Activated T-helper 2 cell treated with anti-CD3 and anti-CD28 coated beads, Interferon-gamma antibody, Interleukin-2, Interleukin-4, amounts not matched to agents 10 μg/mL and 5 μg/mL and 100 μg/mL, durations not matched to agents 14 hours and 24 hours and 36 hours (primary cell): ENCODE measurements at regions not wholly inside any gene's neighbourhood (a gene's known extent, or its start where the extent isn't known, plus 50 kb on each side); places are given as distances from the start of the nearest gene placed in this dataset.
"Not testable (repeated sequence)": the region's sequence is repeated elsewhere in the genome, so short reads cannot be mapped to it uniquely, and the experiment has no call there.

ENCODE experiments used
- DNase-seq: peaks from one replicate; pipeline ENCODE4 v3.0.0; 2021; ENCODE audit warnings: low spot score
- H3K27ac Mint-ChIP-seq: one replicate; pipeline ENCODE4 v1.8.0; 2021; ENCODE audit warnings: mixed read lengths
- H3K27me3 Mint-ChIP-seq: one replicate; pipeline ENCODE4 v1.8.0; 2021; ENCODE audit warnings: low read depth, mixed read lengths
- H3K36me3 Mint-ChIP-seq: one replicate; pipeline ENCODE4 v1.8.0; 2021; ENCODE audit warnings: low read depth, mixed read lengths
- H3K4me1 Mint-ChIP-seq: one replicate; pipeline ENCODE4 v1.8.0; 2021; ENCODE audit warnings: low read depth, mixed read lengths
- H3K4me3 Mint-ChIP-seq: one replicate; pipeline ENCODE4 v1.8.0; 2021; ENCODE audit warnings: low read depth, mild to moderate bottlenecking, moderate library complexity, mixed read lengths
- H3K9me3 Mint-ChIP-seq: one replicate; pipeline ENCODE4 v1.8.0; 2021; ENCODE audit warnings: mixed read lengths
- intact Hi-C: fragments of 100-400 bp; cut with micrococcal nuclease; formaldehyde crosslinking; loops from one replicate; pipeline ENCODE4 v1.15.1; 2023

GRCh38 chr3:82561784-82562183 is 800.3 kb upstream of the GBE1 start:
- Mint-ChIP-seq H3K9me3 (peaks cover 8% of the 10 kb centered on the region), H3K4me3 (no peak overlapping the region), H3K27me3 (no peaks in the 10 kb centered on the region), H3K36me3 (no peaks in the 10 kb centered on the region), H3K4me1 (no peaks in the 10 kb centered on the region), H3K27ac (no peak overlapping the region)
- intact Hi-C loops, result no loop called here
- DNase-seq, result no peak

GRCh38 chr3:82558081-82558480 is 796.6 kb upstream of the GBE1 start:
- DNase-seq, result no peak
- Mint-ChIP-seq H3K4me3 (no peak overlapping the region), H3K27me3 (no peaks in the 10 kb centered on the region), H3K36me3 (no peaks in the 10 kb centered on the region), H3K9me3 (peaks cover 4% of the 10 kb centered on the region), H3K4me1 (no peaks in the 10 kb centered on the region), H3K27ac (no peak overlapping the region)
- intact Hi-C loops, result no loop called here

- H3K9me3 Mint-ChIP-seq, result peaks cover 13% of the 10 kb centered on the region
- intact Hi-C loops, result no loop called here
- no peaks in the 10 kb centered on the region for H3K36me3 Mint-ChIP-seq
- no peak overlapping the region for H3K27ac Mint-ChIP-seq
- DNase-seq, result no peak
- no peaks in the 10 kb centered on the region for H3K27me3 Mint-ChIP-seq
- H3K4me3 Mint-ChIP-seq, result no peak overlapping the region
- H3K4me1 Mint-ChIP-seq, result no peaks in the 10 kb centered on the region
Measured at GRCh38 chr3:82556113-82556512, 794.7 kb upstream of the GBE1 start.

GRCh38 chr3:82542556-82542955 is 781.1 kb upstream of the GBE1 start:
- H3K36me3 Mint-ChIP-seq, intact Hi-C loops, H3K27me3 Mint-ChIP-seq, H3K4me1 Mint-ChIP-seq, H3K4me3 Mint-ChIP-seq, H3K27ac Mint-ChIP-seq, DNase-seq, H3K9me3 Mint-ChIP-seq: not testable (repeated sequence)

GRCh38 chr3:82521657-82522056 is 760.2 kb upstream of the GBE1 start:
- H3K4me3 Mint-ChIP-seq, result no peak overlapping the region
- H3K27me3 Mint-ChIP-seq, result no peaks in the 10 kb centered on the region
- intact Hi-C loops, result no loop called here
- no peak overlapping the region for H3K27ac Mint-ChIP-seq
- peaks cover 27% of the 10 kb centered on the region for H3K9me3 Mint-ChIP-seq
- no peak for DNase-seq
- no peaks in the 10 kb centered on the region for H3K36me3 Mint-ChIP-seq
- no peaks in the 10 kb centered on the region for H3K4me1 Mint-ChIP-seq

- no peak for DNase-seq
- Mint-ChIP-seq H3K4me3 (no peak overlapping the region), H3K36me3 (no peaks in the 10 kb centered on the region), H3K27me3 (no peaks in the 10 kb centered on the region), H3K4me1 (no peaks in the 10 kb centered on the region), H3K9me3 (peaks cover 30% of the 10 kb centered on the region), H3K27ac (no peak overlapping the region)
- intact Hi-C loops, result no loop called here
Measured at GRCh38 chr3:82520846-82521245, 759.4 kb upstream of the GBE1 start.

GRCh38 chr3:82509951-82510603 is 748.6 kb upstream of the GBE1 start:
- DNase-seq, result no peak
- no peaks in the 10 kb centered on the region for H3K4me1 Mint-ChIP-seq
- peaks cover 19% of the 10 kb centered on the region for H3K9me3 Mint-ChIP-seq
- H3K27me3 Mint-ChIP-seq, result no peaks in the 10 kb centered on the region
- intact Hi-C loops, result no loop called here
- no peaks in the 10 kb centered on the region for H3K36me3 Mint-ChIP-seq
- no peak overlapping the region for H3K27ac Mint-ChIP-seq
- H3K4me3 Mint-ChIP-seq, result no peak overlapping the region

GRCh38 chr3:82509106-82509842 is 747.8 kb upstream of the GBE1 start:
- H3K27me3 Mint-ChIP-seq, result no peaks in the 10 kb centered on the region
- H3K4me1 Mint-ChIP-seq, result no peaks in the 10 kb centered on the region
- intact Hi-C loops, result no loop called here
- no peak overlapping the region for H3K27ac Mint-ChIP-seq
- no peaks in the 10 kb centered on the region for H3K36me3 Mint-ChIP-seq
- H3K4me3 Mint-ChIP-seq, result no peak overlapping the region
- DNase-seq, result no peak
- peaks cover 18% of the 10 kb centered on the region for H3K9me3 Mint-ChIP-seq

- no peaks in the 10 kb centered on the region for H3K27me3 Mint-ChIP-seq
- H3K9me3 Mint-ChIP-seq, result peaks cover 21% of the 10 kb centered on the region
- H3K4me3 Mint-ChIP-seq, result no peak overlapping the region
- DNase-seq, result no peak
- H3K27ac Mint-ChIP-seq, result no peak overlapping the region
- intact Hi-C loops, result no loop called here
- H3K4me1 Mint-ChIP-seq, result no peaks in the 10 kb centered on the region
- H3K36me3 Mint-ChIP-seq, result no peaks in the 10 kb centered on the region
Measured at GRCh38 chr3:82506204-82506603, 744.8 kb upstream of the GBE1 start.

GRCh38 chr3:82505079-82505756 is 743.8 kb upstream of the GBE1 start:
- Mint-ChIP-seq H3K27ac (no peak overlapping the region), H3K4me1 (no peaks in the 10 kb centered on the region), H3K9me3 (peaks cover 21% of the 10 kb centered on the region), H3K27me3 (no peaks in the 10 kb centered on the region), H3K36me3 (no peaks in the 10 kb centered on the region), H3K4me3 (no peak overlapping the region)
- intact Hi-C loops, result no loop called here
- DNase-seq, result no peak

GRCh38 chr3:82498186-82498585 is 736.7 kb upstream of the GBE1 start:
- no peak for DNase-seq
- Mint-ChIP-seq H3K36me3 (no peaks in the 10 kb centered on the region), H3K27me3 (no peaks in the 10 kb centered on the region), H3K4me3 (no peak overlapping the region), H3K9me3 (peaks cover 11% of the 10 kb centered on the region), H3K27ac (no peak overlapping the region), H3K4me1 (no peaks in the 10 kb centered on the region)
- intact Hi-C loops, result no loop called here

GRCh38 chr3:82496890-82497560 is 735.6 kb upstream of the GBE1 start:
- no peak for DNase-seq

GRCh38 chr3:82495655-82496054 is 734.2 kb upstream of the GBE1 start:
- Mint-ChIP-seq H3K4me1 (no peaks in the 10 kb centered on the region), H3K27ac (no peak overlapping the region), H3K27me3 (no peaks in the 10 kb centered on the region), H3K4me3 (no peak overlapping the region), H3K9me3 (peaks cover 5% of the 10 kb centered on the region), H3K36me3 (no peaks in the 10 kb centered on the region)
- DNase-seq, result no peak
- intact Hi-C loops, result no loop called here

More at GRCh38 chr3:82496890-82497560, 735.6 kb upstream of the GBE1 start:
- H3K36me3 Mint-ChIP-seq, result no peaks in the 10 kb centered on the region
- intact Hi-C loops, result no loop called here
- no peaks in the 10 kb centered on the region for H3K4me1 Mint-ChIP-seq
- H3K27ac Mint-ChIP-seq, result no peak overlapping the region
- no peaks in the 10 kb centered on the region for H3K27me3 Mint-ChIP-seq
- no peak overlapping the region for H3K4me3 Mint-ChIP-seq
- peaks cover 7% of the 10 kb centered on the region for H3K9me3 Mint-ChIP-seq
